MM.1S (cell line): ENCODE measurements at regions not wholly inside any gene's neighbourhood (a gene's known extent, or its start where the extent isn't known, plus 50 kb on each side); places are given as distances from the start of the nearest gene placed in this dataset.

Source experiments
- DNase-seq: peaks from one replicate; pipeline ENCODE4 v3.0.0-alpha.2; 2015
- H2AFZ ChIP-seq: fragments of 300-600 bp; sonication (generic); 2 replicates; pipeline ENCODE4 v1.6.0; 2016; ENCODE audit warnings: antibody characterized with exemption, low read length
- H3F3A ChIP-seq: fragments of 300-600 bp; sonication (generic); 2 replicates; pipeline ENCODE4 v1.6.1; 2016; ENCODE audit warnings: mild to moderate bottlenecking, antibody characterized with exemption, low read length, moderate library complexity, mixed read lengths; ENCODE audit not compliant: insufficient read depth
- H3K27ac ChIP-seq: fragments of 300-600 bp; sonication (generic); 2 replicates; pipeline ENCODE4 v1.5.1; 2016; ENCODE audit warnings: mild to moderate bottlenecking, low read length
- H3K27me3 ChIP-seq: fragments of 300-600 bp; sonication (generic); replicated peaks from 2 replicates; pipeline ENCODE4 v1.6.0; 2016; ENCODE audit warnings: low read length; ENCODE audit not compliant: insufficient read depth
- H3K36me3 ChIP-seq: fragments of 300-600 bp; sonication (generic); replicated peaks from 2 replicates; pipeline ENCODE4 v1.6.1; 2016; ENCODE audit warnings: mild to moderate bottlenecking, low read length, mixed read lengths; ENCODE audit not compliant: insufficient read depth
- H3K4me1 ChIP-seq: fragments of 300-600 bp; sonication (generic); 2 replicates; pipeline ENCODE4 v1.6.1; 2016; ENCODE audit warnings: low read length, mixed read lengths
- H3K4me2 ChIP-seq: fragments of 300-600 bp; sonication (generic); 2 replicates; pipeline ENCODE4 v1.6.0; 2016; ENCODE audit warnings: low read depth, low read length
- H3K4me3 ChIP-seq: fragments of 300-600 bp; sonication (generic); 2 replicates; pipeline ENCODE4 v1.5.1; 2016; ENCODE audit warnings: low read length, mixed read lengths
- H3K79me2 ChIP-seq: fragments of 300-600 bp; sonication (generic); 2 replicates; pipeline ENCODE4 v1.6.1; 2016; ENCODE audit warnings: mixed run types, low read length, mixed read lengths
- H3K9ac ChIP-seq: fragments of 300-600 bp; sonication (generic); 2 replicates; pipeline ENCODE4 v1.6.1; 2016; ENCODE audit warnings: low read length, mixed read lengths
- H3K9me2 ChIP-seq: fragments of 300-600 bp; sonication (generic); replicated peaks from 2 replicates; pipeline ENCODE4 v1.6.1; 2016; ENCODE audit warnings: mild to moderate bottlenecking, low read length, mixed read lengths; ENCODE audit not compliant: insufficient read depth
- H3K9me3 ChIP-seq: fragments of 300-600 bp; sonication (generic); replicated peaks from 2 replicates; pipeline ENCODE4 v1.6.1; 2016; ENCODE audit warnings: mild to moderate bottlenecking, low read length, mixed read lengths; ENCODE audit not compliant: insufficient read depth
- H4K20me1 ChIP-seq: fragments of 300-600 bp; sonication (generic); 2 replicates; pipeline ENCODE4 v1.6.1; 2016; ENCODE audit warnings: mild to moderate bottlenecking, low read length, moderate library complexity, mixed read lengths; ENCODE audit not compliant: insufficient read depth
- CTCF ChIP-seq: fragments of 300-600 bp; sonication (generic); IDR thresholded peaks from 2 replicates; pipeline ENCODE4 v1.5.1; 2016; ENCODE audit warnings: antibody characterized with exemption, low read length, mixed read lengths
- EZH2 ChIP-seq: fragments of 300-600 bp; sonication (generic); optimal IDR thresholded peaks from 2 replicates; pipeline ENCODE3; 2017; ENCODE audit warnings: low read depth, mild to moderate bottlenecking, antibody characterized with exemption, low read length, mixed read lengths
- EZH2phosphoT487 ChIP-seq: fragments of 300-600 bp; sonication (generic); IDR thresholded peaks from 2 replicates; pipeline ENCODE4 v1.6.1; 2018; ENCODE audit warnings: antibody characterized with exemption, low read length

DNA sequence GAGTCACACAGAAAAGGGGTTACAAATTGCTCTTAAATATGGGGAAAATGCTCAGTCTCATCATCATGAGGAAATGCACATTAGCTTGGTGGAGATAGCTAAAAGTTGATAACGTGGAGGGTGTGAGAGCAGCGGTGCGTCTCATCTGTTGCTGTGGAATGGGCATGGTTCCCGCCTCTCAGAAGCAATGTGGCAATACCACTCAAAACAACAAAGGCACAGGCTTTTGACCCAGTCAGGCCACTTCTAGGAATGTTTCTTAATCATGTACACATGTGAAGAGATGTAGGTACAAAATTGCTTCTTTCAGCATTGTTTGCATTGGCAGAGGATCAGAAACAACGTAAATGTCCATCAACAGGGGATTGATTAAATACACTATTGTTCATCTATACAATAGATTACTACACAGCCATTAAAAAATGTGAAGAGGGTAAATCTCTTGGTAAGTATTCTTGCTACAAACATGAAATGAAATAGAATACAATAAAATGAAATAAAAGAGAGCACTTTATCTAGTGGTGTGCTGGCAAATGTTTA, 212.6 kb upstream of the MSX2 start:
- DNase-seq = no peak

DNA sequence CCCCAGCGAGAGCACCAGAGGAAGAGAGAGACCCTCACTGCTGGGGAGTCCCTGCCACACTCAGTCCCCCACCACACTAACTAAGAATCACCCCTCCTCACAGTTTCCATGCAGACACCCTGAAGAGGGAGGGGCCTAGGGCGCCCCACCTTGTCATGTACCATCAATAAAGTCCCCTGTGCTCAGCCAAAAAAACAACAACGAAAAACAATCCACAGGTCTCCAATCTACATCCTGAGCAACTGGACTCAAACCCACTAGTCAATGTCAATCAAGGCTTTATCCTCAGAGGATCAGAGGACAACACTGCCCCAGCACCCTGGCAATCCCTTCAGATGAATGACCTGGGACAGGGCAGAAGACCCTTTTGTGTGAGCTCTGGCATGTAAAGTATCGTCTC, 210.1 kb upstream of the MSX2 start:
- H3K9me3 ChIP-seq = no peaks in the 10 kb centered on the region
- no peak overlapping the region for H3K4me3 ChIP-seq
- TF ChIP-seq EZH2phosphoT487 (no peak), EZH2 (no peak), CTCF (no peak)
- no peaks in the 10 kb centered on the region for H3K4me1 ChIP-seq
- no peaks in the 10 kb centered on the region for H3K9me2 ChIP-seq
- no peaks in the 10 kb centered on the region for H3K36me3 ChIP-seq
- H3F3A ChIP-seq = no peaks in the 10 kb centered on the region
- H3K27ac ChIP-seq = no peak overlapping the region
- no peak for DNase-seq
- H2AFZ ChIP-seq = no peak overlapping the region
- no peaks in the 10 kb centered on the region for H3K79me2 ChIP-seq
- H3K27me3 ChIP-seq = no peaks in the 10 kb centered on the region
- no peak overlapping the region for H3K4me2 ChIP-seq
- H3K9ac ChIP-seq = no peak overlapping the region
- H4K20me1 ChIP-seq = no peaks in the 10 kb centered on the region

More for the DNA sequence above, 212.6 kb upstream of the MSX2 start:
- no peaks in the 10 kb centered on the region for H4K20me1 ChIP-seq
- H3K9me3 ChIP-seq = no peaks in the 10 kb centered on the region
- no peaks in the 10 kb centered on the region for H3K27me3 ChIP-seq
- H3K4me1 ChIP-seq = no peaks in the 10 kb centered on the region
- TF ChIP-seq EZH2 = no peak
- no peak for TF ChIP-seq EZH2phosphoT487
- no peak for TF ChIP-seq CTCF
- H3K4me3 ChIP-seq = no peak overlapping the region
- H3K36me3 ChIP-seq = no peaks in the 10 kb centered on the region
- no peak overlapping the region for H3K9ac ChIP-seq
- no peak overlapping the region for H2AFZ ChIP-seq
- H3K27ac ChIP-seq = no peak overlapping the region
- no peaks in the 10 kb centered on the region for H3K9me2 ChIP-seq
- no peaks in the 10 kb centered on the region for H3F3A ChIP-seq
- H3K4me2 ChIP-seq = no peak overlapping the region
- H3K79me2 ChIP-seq = no peaks in the 10 kb centered on the region

GRCh38 chr5:174514983-174515394, 209.4 kb upstream of the MSX2 start:
- Histone ChIP-seq H3K27ac (no peak overlapping the region), H3K79me2 (no peaks in the 10 kb centered on the region), H3K9ac (no peak overlapping the region)

More at GRCh38 chr5:174514983-174515394, 209.4 kb upstream of the MSX2 start:
- H3K4me3 ChIP-seq = no peak overlapping the region
- no peaks in the 10 kb centered on the region for H4K20me1 ChIP-seq
- TF ChIP-seq EZH2phosphoT487 (no peak), EZH2 (no peak), CTCF (no peak)
- no peak overlapping the region for H2AFZ ChIP-seq
- H3K36me3 ChIP-seq = no peaks in the 10 kb centered on the region
- no peak overlapping the region for H3K4me2 ChIP-seq
- no peaks in the 10 kb centered on the region for H3F3A ChIP-seq
- H3K27me3 ChIP-seq = no peaks in the 10 kb centered on the region
- H3K9me3 ChIP-seq = no peaks in the 10 kb centered on the region
- no peak for DNase-seq
- no peaks in the 10 kb centered on the region for H3K9me2 ChIP-seq
- H3K4me1 ChIP-seq = no peaks in the 10 kb centered on the region
